Mammary epithelial cell (primary cell): ENCODE measurements at regions not wholly inside any gene's neighbourhood (a gene's known extent, or its start where the extent isn't known, plus 50 kb on each side); places are given as distances from the start of the nearest gene placed in this dataset.

ENCODE experiments used
- EZH2 ChIP-seq: IDR thresholded peaks from 2 replicates; pipeline ENCODE4 v1.6.1; 2012; ENCODE audit warnings: low read length, inconsistent platforms, borderline replicate concordance
- TF ChIP-seq, protein P1 (sequence below), 2 donors: IDR thresholded peaks in 1 of 2; conservative IDR thresholded peaks in 1 of 2; 2 replicates each; pipeline ENCODE4 v1.5.1; 2011 to 2012; ENCODE audit warnings: inconsistent platforms in 2 of 2, low read length in 2 of 2, mild to moderate bottlenecking in 2 of 2, control low read depth in 1 of 2, low read depth in 1 of 2; ENCODE audit not compliant: insufficient read depth in 1 of 2; ENCODE audit errors: extremely low read depth in 1 of 2

DNA sequence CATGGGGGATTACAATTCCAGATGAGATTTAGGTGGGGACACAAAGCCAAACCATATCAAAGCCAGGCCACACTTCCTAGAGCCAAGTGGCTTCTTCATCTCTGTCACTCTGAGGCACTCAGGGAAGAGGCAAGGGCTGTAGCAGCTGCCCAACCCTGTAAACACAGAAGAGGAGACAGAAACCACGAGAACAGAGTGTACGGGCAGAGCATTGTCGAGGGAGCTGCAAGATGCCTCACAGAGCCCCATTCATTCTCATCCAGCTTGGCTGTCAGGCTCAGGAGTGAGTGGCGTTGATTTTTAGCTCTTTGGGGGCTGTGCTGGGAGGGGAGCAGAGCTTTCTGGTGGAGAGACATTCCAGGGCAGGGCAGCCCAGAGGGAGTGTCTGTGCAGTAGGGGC is 117.2 kb upstream of the SALL1 start:
- TF ChIP-seq, protein P1, sequence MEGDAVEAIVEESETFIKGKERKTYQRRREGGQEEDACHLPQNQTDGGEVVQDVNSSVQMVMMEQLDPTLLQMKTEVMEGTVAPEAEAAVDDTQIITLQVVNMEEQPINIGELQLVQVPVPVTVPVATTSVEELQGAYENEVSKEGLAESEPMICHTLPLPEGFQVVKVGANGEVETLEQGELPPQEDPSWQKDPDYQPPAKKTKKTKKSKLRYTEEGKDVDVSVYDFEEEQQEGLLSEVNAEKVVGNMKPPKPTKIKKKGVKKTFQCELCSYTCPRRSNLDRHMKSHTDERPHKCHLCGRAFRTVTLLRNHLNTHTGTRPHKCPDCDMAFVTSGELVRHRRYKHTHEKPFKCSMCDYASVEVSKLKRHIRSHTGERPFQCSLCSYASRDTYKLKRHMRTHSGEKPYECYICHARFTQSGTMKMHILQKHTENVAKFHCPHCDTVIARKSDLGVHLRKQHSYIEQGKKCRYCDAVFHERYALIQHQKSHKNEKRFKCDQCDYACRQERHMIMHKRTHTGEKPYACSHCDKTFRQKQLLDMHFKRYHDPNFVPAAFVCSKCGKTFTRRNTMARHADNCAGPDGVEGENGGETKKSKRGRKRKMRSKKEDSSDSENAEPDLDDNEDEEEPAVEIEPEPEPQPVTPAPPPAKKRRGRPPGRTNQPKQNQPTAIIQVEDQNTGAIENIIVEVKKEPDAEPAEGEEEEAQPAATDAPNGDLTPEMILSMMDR (conservative IDR thresholded peaks at IDR 0.05 in 1 of 2, IDR thresholded peaks at IDR 0.05 in 1 of 2; ENCODE audit: extremely low read depth in 1 of 2, insufficient read depth in 1 of 2, low read depth in 1 of 2, low read length in 2 of 2), result no peak
- no peak for TF ChIP-seq EZH2
